Osteoblast (primary cell): ENCODE measurements at regions not wholly inside any gene's neighbourhood (a gene's known extent, or its start where the extent isn't known, plus 50 kb on each side); places are given as distances from the start of the nearest gene placed in this dataset.

Experiments
- DNase-seq: peaks from one replicate; pipeline ENCODE4 v3.0.0; 2011; ENCODE audit warnings: low spot score, mixed read lengths; ENCODE audit not compliant: insufficient read length; ENCODE audit errors: missing footprints
- H2AFZ ChIP-seq: 2 replicates; pipeline ENCODE4 v1.6.0; 2011; ENCODE audit warnings: mild to moderate bottlenecking, low read length
- H3K27ac ChIP-seq: 2 replicates; pipeline ENCODE4 v1.5.1; 2011; ENCODE audit warnings: mild to moderate bottlenecking, low read depth, low read length, moderate library complexity
- H3K27me3 ChIP-seq: 2 replicates; pipeline ENCODE4 v1.6.0; 2012; ENCODE audit warnings: mild to moderate bottlenecking, control low read depth, inconsistent platforms, low read length, moderate library complexity; ENCODE audit not compliant: insufficient read depth
- H3K36me3 ChIP-seq: 2 replicates; pipeline ENCODE4 v1.5.1; 2011; ENCODE audit warnings: mild to moderate bottlenecking, low read length, control low read depth, moderate library complexity; ENCODE audit not compliant: insufficient read depth
- H3K4me1 ChIP-seq: 2 replicates; pipeline ENCODE4 v1.5.1; 2011; ENCODE audit warnings: mild to moderate bottlenecking, low read length, control low read depth, moderate library complexity; ENCODE audit not compliant: insufficient read depth
- H3K4me2 ChIP-seq: 2 replicates; pipeline ENCODE4 v1.6.0; 2011; ENCODE audit warnings: mild to moderate bottlenecking, low read length; ENCODE audit not compliant: insufficient read depth
- H3K4me3 ChIP-seq: fragments of 200-600 bp; sonication (generic); 3 replicates; pipeline ENCODE4 v1.5.1; 2012; ENCODE audit warnings: mild to moderate bottlenecking, low read length, inconsistent platforms; ENCODE audit not compliant: insufficient read depth
- H3K79me2 ChIP-seq: 2 replicates; pipeline ENCODE4 v1.6.0; 2012; ENCODE audit warnings: mild to moderate bottlenecking, low read length, control low read depth, inconsistent platforms; ENCODE audit not compliant: insufficient read depth
- H3K9me3 ChIP-seq: 2 replicates; pipeline ENCODE4 v1.5.1; 2011; ENCODE audit warnings: low read depth, low read length, control low read depth
- H4K20me1 ChIP-seq: 2 replicates; pipeline ENCODE4 v1.6.0; 2012; ENCODE audit warnings: mild to moderate bottlenecking, low read length, control low read depth; ENCODE audit not compliant: insufficient read depth
- TF ChIP-seq, protein P1 (sequence below): IDR thresholded peaks from 2 replicates; pipeline ENCODE4 v1.5.1; 2011; ENCODE audit warnings: mild to moderate bottlenecking, low read depth, low read length, moderate library complexity; ENCODE audit errors: extremely low read depth

DNA sequence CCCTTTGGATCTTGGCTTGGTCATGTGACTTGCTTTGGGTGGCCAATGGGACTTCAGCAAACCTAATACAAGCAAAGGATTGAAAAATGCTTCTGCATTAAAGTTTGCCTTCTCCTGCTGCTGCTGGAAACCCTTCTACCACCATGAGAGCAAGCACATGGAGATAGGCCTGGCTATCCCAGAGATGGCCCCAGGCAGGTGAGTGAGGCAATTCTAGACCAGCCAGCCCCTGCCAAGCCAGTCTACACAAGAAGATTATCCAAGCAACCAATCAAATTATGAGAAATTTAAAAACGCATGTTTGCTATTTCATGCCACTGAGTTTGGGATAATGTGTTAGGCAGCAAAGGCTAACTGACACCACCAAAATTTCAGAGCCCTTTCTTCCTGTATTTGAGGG lies 274.3 kb downstream of the TFAP2C start:
- H3K4me3 ChIP-seq: no peak overlapping the region
- no peak overlapping the region for H2AFZ ChIP-seq
- no peak overlapping the region for H3K27ac ChIP-seq
- no peak for DNase-seq
- H4K20me1 ChIP-seq: no peaks in the 10 kb centered on the region
- H3K4me2 ChIP-seq: no peak overlapping the region
- H3K27me3 ChIP-seq: no peaks in the 10 kb centered on the region
- H3K9me3 ChIP-seq: no peaks in the 10 kb centered on the region
- TF ChIP-seq, protein P1, sequence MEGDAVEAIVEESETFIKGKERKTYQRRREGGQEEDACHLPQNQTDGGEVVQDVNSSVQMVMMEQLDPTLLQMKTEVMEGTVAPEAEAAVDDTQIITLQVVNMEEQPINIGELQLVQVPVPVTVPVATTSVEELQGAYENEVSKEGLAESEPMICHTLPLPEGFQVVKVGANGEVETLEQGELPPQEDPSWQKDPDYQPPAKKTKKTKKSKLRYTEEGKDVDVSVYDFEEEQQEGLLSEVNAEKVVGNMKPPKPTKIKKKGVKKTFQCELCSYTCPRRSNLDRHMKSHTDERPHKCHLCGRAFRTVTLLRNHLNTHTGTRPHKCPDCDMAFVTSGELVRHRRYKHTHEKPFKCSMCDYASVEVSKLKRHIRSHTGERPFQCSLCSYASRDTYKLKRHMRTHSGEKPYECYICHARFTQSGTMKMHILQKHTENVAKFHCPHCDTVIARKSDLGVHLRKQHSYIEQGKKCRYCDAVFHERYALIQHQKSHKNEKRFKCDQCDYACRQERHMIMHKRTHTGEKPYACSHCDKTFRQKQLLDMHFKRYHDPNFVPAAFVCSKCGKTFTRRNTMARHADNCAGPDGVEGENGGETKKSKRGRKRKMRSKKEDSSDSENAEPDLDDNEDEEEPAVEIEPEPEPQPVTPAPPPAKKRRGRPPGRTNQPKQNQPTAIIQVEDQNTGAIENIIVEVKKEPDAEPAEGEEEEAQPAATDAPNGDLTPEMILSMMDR: no peak
- no peaks in the 10 kb centered on the region for H3K4me1 ChIP-seq
- H3K79me2 ChIP-seq: no peaks in the 10 kb centered on the region
- H3K36me3 ChIP-seq: no peaks in the 10 kb centered on the region

DNA sequence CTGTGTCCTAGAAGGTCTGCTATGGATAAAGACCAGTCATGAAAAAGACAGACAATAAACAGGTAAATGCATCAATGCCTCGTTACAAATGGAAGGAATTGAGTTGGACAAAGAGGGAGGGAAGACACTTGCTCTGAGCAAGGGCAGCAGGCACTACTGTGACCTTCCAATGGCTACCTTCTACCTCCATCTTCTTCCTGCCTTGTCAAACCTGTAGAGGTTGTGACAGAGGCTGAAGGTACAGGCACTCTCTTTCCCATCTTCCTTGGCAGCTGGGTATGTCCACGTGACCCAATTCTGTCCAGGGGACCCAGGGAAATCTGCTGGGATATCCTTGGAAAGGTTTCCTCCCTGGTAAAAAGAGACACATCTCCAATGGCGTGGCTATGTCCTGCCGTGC lies 274.8 kb downstream of the TFAP2C start:
- Histone ChIP-seq H3K4me1 (no peaks in the 10 kb centered on the region), H3K27me3 (no peaks in the 10 kb centered on the region), H3K79me2 (no peaks in the 10 kb centered on the region), H3K36me3 (no peaks in the 10 kb centered on the region), H3K4me3 (no peak overlapping the region), H3K4me2 (no peak overlapping the region), H3K27ac (no peak overlapping the region), H4K20me1 (no peaks in the 10 kb centered on the region), H3K9me3 (no peaks in the 10 kb centered on the region), H2AFZ (no peak overlapping the region)
- DNase-seq: no peak
- TF ChIP-seq, protein P1: no peak

DNA sequence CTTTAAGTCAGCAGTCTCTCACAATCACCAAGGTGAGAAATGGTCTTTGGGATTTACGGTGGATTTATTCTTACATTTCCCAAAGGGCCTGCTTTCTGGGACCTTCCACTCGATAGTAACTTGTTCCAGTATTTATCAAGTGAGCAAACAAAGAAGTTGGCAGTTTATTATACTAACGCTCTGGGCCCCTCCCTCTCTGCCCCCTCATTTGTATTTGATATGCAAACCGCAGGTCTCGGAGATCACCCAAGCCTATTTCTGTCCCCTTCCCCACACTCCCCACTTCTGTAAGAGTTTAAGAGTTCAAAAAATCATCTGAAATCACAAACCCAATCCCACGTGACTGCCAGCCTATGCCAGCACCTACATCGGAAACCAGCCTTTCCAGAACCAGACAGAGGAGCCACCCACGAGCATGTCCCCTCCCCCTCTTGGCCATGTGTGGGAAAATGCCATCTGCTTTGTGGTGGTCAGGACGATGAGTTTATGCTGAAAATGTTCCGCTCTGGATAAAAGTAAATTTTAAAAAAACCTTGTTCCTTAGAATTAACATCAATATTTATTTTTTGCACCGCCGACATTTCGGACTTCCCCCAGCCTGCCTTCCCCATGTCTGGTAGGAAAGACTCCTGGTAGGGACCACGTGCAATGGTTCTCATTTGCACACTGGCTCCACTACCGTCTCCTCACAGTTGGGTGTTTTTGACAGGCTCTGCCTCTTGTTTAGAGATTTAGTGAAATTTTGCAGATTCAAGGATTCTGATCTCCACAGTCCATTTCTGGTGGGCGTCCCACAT lies 281.0 kb downstream of the TFAP2C start:
- DNase-seq: no peak
- TF ChIP-seq, protein P1: no peak
- H3K36me3 ChIP-seq: no peaks in the 10 kb centered on the region
- H3K27ac ChIP-seq: no peak overlapping the region
- no peak overlapping the region for H3K4me2 ChIP-seq
- no peaks in the 10 kb centered on the region for H4K20me1 ChIP-seq
- no peaks in the 10 kb centered on the region for H3K27me3 ChIP-seq
- no peaks in the 10 kb centered on the region for H3K9me3 ChIP-seq
- no peaks in the 10 kb centered on the region for H3K79me2 ChIP-seq
- H3K4me1 ChIP-seq: no peaks in the 10 kb centered on the region
- no peak overlapping the region for H2AFZ ChIP-seq
- H3K4me3 ChIP-seq: no peak overlapping the region

DNA sequence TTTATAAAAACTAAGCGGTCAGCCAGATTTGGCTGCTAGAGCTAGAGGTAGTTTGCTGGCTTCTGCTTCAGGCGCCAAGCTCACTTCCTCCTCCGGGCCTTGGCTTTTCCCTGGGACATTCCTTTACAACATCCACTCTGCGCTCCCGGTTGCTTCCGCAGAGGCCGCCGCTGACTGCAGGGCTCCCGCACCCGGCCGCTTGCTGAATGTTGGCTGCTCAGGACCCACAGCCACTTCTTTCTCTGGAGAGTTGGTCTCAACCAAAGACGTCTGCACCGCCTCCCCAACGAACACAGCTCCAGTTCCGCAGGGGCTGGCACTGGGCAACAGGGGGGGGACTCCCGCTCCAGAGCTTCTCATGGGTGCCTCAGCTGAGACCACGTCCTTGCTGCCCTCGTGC lies 282.8 kb downstream of the TFAP2C start:
- Histone ChIP-seq H3K9me3 (no peaks in the 10 kb centered on the region), H3K27ac (no peak overlapping the region), H3K4me1 (no peaks in the 10 kb centered on the region), H2AFZ (no peak overlapping the region), H3K79me2 (no peaks in the 10 kb centered on the region), H3K27me3 (no peaks in the 10 kb centered on the region), H4K20me1 (no peaks in the 10 kb centered on the region), H3K4me3 (no peak overlapping the region), H3K36me3 (no peaks in the 10 kb centered on the region), H3K4me2 (no peak overlapping the region)
- DNase-seq: no peak
- TF ChIP-seq, protein P1: no peak
